HG03196 (cell line): ENCODE measurements at regions not wholly inside any gene's neighbourhood (a gene's known extent, or its start where the extent isn't known, plus 50 kb on each side); places are given as distances from the start of the nearest gene placed in this dataset.
A peak's percentile ranks its signal among the peaks of the same experiment; 100 is the strongest.
"Not testable (repeated sequence)": the region's sequence is repeated elsewhere in the genome, so short reads cannot be mapped to it uniquely, and the experiment has no call there.

ENCODE experiments used
- ATAC-seq: cut with Tn5 transposase; IDR thresholded peaks from one replicate; pipeline ENCODE4 v1.9.1; 2021; ENCODE audit not compliant: unreplicated experiment

DNA sequence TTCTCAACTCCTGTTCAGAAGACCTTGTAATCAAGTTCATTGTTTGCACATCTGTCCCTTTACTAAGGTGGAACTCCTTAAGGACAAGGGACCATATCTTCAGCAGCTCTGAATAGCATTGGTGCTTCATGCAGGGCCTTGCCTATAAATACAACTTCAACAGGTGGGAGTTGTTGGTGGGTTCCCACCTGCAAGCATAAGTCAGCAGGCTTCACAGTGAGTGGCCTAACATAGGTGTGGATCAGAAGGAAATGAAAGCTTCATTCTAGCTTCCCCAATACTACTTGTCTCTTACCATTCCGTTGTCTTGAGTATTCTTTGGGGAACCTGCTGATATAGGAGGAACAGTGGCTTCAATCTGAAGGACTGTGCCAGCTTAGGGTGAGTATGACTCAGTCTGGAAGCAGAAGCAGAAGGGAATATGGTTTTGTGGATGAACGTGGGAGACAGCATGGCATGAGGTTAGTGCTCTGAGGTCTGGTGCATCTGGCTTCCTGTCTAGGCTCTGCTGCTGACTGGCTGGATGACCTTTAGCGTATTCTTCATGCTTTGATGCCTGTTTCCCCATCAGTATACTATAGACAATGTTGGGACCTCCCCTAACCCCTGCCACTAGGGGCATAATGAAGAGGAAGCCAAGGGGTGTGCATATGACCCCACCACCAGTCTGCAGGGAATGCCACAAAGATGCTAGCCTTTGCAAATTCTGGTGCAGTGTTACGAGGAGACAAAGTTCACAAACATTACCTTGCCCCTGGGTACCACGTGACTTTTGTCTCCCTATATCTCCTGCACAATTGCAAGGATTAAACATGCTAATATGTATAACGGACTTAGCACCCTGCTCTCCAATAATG lies 192.3 kb downstream of the PALM2AKAP2 start:
- peak; percentile 54 for ATAC-seq

DNA sequence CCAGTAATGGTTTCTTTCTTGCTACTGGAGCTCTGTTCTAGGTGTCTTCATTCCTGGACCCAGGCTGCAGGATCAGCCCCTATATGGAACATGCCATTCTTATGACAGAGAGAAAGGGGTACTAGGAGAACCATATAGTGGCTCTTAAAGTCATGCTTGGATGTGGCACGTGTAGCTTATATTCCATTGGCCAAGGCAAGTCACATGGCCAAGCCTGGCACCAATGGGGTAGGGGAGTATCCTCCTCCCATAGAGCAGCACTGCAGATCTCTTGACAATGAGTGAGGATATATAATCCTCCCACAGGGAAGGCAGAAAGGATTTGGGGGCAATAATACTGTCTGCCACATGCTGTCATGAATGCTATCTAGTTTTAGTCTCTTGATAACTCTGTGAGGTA lies 193.3 kb downstream of the PALM2AKAP2 start:
- ATAC-seq, result no peak

DNA sequence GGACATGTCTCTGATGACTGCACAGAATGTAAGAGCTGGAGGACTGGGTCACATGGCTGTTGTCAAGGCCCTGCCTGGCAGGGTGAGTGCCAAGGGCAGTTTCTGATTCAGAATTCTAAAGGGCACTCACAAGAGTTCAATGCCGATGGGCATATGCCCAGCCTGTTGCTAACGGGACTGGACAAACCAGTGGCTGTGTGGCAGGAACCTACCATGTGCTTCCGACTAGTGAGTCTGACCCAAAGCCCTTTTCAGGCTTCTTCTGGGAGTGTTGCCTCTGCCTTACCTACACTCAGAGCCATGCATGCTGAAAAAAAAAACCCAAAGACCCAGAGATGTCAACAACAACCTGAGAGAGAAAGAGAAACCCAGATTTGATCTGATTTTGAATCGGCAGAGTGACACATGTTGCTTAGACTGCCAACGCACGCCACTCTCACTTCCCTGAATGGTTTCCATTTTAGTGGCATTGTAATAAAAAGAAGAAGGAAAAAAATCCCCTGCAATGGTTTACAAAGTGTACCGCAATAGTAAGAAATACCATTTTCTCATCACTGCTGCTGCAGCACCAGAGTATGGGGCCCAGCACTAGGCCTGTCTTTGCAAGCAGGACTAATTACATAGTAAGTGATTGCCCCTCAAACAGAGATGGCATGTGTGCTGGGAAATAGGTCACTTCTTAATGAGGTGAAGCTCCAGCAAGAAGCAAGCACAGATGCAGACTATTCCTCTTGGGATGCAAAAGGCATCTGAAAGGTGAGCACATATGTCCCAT lies 194.3 kb downstream of the PALM2AKAP2 start:
- ATAC-seq, result peak; percentile 70

DNA sequence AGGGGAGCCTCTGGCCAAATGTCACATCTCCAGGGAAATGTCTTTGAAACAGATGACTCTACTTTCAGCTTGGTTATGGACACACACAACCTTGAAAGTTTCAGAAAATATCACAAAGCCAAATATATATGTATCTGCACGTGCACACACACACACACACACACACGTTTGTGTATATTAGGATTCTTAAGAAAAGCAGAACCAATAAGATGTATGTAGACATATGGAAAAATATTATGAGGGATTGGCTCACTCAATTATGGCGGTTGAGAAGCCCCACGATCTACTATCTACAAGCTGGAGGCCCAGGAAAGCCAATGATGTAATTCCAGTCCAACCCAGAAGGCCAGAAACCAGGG lies 194.9 kb downstream of the PALM2AKAP2 start:
- no peak for ATAC-seq

DNA sequence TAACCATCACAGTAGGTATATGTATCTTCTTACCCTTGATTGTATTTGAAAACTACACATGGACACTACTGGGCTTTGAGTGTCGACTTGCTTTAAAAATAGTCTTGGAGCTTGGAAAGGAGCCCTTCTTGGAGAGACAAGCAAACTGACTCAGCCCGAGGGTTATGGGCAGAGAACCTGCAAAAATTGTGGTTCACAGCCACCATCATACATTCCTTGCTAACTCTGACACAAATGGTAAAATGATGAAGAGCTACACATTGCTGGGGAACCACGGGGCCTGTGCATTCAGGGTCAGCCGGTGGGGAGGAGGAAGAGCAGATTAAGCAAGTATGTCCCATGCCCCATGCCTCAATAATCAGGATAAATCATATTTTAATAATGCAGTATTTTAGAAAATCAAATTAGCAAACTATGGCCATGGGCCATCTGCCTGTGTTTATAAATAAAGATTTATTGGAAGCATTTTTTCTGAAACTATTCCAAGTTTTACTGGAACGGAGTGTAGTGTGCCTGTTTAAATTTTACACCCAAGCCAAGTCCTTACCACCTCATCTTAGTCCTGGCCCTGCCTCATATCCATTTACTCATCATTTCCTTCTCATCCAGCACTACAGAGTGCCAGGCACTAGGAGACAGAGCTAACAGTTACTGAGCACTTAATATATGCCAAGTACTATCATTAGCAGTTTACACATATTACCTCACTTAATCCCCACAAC lies 195.7 kb downstream of the PALM2AKAP2 start:
- no peak for ATAC-seq

DNA sequence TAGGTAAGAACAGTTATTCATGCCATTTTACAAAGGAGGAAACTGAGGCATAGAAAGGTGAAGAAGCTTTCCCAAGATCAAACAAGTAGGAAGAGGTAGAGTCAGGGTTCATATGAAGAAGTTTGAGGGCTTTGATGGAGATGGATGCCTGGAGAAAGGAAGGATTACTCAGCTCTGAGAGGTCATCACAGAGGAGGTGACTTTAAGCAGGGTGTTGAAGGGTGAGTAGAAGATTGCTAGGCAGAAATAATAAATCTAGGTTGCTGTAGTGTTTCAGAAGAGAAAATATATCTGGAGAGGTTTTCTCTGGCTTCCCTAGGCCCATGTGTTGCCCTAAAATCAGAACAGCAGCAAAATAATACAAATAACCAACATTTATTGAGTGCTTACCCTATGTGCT lies 196.3 kb downstream of the PALM2AKAP2 start:
- no peak for ATAC-seq

DNA sequence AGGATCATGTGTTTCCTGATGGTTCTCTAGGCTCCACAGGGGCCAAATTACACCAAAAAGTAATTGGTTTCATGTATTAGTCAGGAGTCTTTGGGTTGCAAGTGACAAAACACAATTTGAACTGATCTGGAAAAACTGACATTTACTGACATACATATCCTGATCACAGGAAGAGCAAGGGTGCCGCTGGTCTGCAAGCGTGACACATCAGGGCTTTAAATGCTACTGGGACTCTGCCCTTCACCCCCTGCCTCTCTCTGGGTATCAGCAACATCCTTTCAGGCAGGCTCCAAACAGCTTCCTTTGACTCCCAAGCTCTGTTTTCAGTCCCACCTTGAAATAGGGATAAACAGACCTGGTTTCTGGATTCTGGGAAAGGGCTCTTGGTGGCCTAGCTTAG lies 197.5 kb downstream of the PALM2AKAP2 start:
- no peak for ATAC-seq

DNA sequence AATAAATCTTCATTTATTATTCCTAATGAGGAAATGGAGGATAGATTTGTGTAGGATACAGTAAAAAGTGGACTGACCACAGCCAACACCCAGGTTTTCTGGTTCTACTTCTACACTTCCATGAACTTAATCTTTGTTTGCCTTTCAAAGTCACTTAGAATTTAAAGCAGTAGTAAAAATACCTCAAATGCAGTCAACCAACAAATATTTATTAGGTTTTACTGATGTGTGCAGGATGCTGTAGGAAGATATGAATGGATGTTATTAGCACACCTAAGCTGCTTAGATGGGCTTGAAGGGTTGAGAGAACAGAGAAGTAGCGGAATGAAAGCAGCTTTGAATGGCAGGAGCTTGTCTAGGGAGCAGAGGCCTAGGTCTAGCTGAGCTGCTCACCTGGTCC lies 201.1 kb downstream of the PALM2AKAP2 start:
- ATAC-seq, result no peak

DNA sequence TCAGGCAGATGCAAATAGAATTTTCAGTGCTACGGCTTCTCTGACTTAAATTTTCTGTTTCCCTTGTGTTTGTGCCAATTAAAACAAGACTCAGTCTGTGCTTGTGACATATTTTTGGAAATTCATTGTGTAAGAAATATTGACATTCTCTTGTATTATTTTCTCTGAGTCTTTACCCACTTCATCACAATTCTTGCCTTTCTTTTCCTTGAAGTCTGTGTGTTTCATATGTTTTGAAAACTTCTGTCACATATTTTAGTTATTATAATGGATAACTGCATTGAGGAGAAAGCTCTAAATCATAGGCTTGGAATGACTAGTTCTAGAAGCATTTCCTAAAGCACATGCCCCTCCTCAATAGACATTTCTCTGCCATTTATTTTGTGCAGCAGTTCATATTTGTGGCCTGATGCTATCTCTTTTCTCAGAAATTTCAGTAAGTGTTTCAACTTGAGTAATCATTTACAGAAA lies 206.6 kb downstream of the PALM2AKAP2 start:
- ATAC-seq, result no peak

DNA sequence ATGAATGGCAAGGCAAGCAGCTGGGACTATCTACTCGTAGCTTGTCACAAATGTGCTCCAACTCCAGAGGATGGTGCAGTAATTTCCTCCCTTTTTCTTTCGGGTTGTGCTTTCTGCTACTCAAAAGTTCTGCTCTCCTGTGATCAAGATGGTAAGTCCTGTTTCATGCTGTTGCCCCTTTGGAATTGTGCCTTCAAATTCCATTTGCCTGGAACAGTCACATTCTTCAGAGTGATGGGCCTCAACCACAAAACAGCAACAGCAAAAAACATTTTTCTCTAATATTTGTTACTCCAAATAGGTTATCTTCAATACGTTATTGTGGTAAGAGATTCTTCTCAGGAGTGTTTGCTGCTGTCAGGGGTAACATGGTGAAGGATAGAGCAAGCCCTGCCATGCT lies 209.3 kb downstream of the PALM2AKAP2 start:
- no peak for ATAC-seq

DNA sequence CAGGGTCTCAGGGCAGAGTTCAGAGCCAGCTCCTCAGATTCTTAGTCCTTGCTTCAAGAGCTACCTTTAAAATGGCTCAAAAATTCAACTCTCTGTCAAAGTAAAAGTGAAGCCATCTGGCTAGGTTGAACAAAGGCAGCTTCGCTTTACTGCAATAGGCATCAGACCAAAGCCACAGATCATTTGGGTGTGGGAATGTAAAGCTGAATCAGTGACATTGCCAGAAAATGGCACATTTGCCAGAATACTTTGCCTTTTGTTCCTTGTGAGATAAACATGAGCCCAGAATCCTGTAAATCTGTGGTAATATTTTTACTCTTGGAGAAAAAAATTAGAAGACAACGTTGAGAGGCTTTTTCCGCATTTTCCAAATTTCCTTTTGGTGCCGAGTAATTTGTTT lies 210.5 kb downstream of the PALM2AKAP2 start:
- no peak for ATAC-seq

DNA sequence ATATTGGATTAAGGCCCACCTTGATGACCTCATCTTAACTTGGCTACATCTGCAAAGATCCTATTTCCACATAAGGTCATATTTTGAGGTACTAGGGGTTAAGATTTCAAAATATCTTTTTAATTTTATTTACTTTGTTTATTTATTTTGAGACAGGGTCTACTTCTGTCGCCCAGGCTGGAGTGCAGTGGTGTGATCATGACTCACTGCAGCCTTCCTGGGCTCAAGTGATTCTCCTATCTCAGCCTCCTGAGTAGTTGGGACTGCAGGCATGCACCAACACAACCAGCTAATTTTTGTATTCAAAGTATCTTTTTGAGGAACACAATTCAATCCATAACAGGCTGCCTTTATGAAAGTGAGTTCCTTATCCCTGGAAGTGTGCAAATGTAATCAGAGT lies 212.3 kb downstream of the PALM2AKAP2 start:
- ATAC-seq, result no peak

DNA sequence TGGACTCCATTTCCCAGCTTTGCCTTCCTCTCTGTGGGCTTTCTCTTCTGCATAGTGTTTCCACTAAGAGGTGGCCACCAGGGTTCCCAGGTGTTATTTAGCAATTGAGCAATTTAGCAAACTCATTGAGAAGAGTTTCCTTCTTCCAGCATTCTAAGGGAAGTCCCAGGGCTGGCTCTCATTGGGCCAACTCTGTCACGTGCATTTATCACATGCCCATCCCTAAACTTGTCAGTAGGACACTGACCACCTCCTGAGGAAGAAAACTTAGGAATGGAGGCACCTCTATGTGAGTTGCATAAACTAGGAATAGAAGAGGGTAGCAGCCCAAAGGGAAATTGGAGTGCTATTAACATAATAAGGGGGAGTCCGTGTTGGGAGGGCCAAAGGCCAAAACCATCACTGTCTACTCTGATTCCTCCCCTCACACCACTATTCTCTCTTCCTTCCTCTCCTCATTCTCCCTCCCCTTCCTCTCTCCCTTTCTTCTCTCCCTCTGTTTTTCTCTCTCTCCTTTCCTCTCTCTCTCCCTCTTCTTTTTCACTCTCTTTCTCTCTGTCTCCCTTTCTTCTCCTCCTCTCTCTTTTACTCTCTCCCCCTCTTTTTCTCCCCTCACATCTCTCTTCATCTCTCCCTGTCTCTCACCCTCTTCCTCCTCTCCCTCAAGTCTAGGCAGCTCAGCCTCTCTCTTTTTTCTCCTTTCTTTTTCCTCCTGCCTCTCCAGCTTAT lies 213.4 kb downstream of the PALM2AKAP2 start:
- ATAC-seq, result no peak

DNA sequence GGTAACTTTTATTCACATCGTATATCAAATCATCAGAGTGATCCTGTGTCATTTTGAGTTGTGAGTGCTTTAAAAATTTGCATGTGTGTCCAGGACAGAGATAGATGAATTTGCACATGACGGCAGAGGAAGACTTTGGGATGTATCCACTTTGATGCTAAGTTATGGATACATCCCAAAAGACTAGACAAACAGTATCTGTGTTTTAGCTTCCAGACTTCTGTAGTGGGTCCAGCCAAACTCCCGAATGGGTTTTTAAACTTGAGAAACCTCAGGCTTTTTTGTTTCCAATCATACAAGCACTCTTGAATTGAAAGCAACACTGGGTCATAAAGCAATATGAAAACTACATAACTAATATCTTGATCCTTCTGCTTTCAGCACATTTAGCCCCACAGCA lies 213.8 kb downstream of the C9orf152 start:
- no peak for ATAC-seq

DNA sequence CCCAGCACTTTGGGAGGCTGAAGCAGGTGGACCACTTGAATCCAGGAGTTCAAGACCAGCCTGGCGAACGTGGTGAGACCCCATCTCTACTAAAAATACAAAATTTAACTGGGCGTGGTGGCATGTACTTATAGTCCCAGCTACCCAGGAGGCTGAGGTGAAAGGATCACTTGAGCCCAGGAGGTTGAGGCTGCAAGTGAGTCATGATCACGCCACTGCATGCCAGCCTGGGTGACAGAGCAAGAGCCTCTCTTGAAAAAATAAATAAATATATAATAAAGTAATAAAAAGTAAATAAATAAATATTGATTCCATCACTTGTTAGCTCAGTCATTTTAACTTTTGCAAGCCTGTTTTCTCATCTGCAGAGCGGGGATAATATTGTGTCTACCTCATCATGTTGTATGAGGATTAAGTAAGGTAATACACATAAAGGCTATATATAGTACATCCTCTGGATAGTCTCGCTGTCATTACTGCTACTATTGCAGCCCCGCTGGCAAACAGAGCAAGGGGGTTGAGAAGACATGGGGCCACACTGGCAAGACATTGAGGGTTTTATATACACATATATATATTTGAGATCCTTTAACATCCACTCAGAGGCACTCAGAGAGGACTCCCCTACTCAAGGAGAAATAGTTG lies 210.9 kb downstream of the C9orf152 start:
- ATAC-seq, result no peak

DNA sequence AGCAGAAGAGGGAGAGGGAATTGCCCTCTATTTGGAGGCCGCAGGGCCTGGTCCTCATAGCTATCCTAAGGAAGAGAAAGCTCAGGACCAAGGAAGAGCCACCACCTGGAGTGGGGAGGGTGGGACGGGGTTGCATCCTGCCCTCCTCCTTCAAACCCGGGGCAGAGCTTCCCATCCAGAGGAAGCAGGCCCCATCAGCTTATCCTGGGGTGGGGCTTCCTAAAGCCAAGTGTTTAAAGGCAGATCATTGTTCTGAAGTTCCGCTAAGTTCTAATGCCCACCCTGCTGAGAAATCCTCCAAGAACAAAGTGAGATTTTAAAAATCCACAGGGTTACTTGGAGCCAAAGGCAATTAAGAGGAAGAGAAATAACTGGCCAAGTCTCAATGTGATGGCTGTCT lies 210.3 kb downstream of the C9orf152 start:
- no peak for ATAC-seq

DNA sequence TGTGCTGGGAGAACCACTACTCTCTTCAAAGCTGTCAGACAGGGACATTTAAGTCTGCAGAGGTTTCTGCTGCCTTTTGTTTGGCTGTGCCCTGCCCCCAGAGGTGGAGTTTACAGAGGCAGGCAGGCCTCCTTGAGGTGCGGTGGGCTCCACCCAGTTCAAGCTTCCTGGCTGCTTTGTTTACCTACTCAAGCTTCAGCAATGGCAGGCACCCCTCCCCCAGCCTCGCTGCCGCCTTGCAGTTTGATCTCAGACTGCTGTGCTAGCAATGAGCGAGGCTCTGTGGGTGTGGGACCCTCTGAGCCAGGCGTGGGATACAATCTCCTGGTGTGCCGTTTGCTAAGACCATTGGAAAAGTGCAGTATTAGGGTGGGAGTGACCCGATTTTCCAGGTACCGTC lies 202.4 kb downstream of the C9orf152 start:
- ATAC-seq, result not testable (repeated sequence)

DNA sequence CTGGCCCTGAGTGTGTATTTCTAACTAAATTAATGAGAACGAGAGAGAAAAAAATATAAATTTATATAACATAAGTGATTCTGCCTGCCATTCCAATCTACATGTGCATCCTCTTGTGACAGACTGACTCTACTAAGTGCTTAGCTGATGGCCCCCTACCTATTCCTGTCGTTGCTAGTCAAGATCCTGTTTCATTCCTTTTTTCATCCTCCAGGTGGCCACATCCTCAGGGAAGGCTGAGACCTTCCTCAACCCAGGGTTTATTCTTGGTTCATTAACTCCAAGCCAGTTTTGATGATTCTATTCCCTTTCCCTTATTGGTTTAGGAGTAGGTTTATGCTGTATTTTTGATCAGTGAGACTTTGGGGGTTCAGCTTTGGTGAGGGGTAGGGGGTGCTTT lies 201.3 kb downstream of the C9orf152 start:
- ATAC-seq, result no peak

DNA sequence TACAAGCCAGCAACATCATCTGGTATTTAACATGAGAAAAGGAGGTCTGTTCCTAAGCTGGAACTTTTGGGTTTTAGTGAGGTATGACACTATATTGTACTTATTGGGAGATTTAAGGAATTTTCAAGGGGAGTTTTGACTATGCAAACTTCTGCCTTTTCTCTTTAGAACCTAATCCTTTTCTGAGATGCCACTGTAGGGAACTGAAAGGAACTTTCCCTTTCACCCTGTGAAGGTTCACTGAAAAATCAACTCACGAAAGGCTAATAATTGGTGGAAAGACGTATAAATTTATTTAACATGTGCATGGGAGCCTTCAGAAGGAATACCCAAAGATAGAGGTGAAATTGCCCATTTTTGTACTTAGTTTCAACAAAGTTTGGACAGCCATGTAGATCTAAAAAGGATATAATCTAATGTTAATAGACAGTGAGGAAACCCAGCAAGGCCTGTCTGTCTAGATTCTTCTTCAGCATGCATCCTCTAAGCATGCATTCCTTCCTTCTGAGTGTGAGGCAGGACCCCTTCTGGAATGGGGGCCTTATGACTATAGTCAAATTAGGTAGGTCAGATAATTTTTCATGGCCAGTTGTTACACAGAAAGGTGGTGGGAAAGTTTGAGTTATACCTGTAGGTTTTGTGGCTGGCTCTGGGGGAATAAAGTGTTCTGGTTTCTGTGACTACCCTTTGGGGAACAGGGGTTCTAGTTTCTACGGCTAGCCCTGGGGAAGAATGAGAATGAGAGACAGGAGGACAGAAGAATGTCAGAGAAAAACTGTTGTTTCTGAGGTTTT lies 200.3 kb downstream of the C9orf152 start:
- ATAC-seq, result peak; percentile 84

DNA sequence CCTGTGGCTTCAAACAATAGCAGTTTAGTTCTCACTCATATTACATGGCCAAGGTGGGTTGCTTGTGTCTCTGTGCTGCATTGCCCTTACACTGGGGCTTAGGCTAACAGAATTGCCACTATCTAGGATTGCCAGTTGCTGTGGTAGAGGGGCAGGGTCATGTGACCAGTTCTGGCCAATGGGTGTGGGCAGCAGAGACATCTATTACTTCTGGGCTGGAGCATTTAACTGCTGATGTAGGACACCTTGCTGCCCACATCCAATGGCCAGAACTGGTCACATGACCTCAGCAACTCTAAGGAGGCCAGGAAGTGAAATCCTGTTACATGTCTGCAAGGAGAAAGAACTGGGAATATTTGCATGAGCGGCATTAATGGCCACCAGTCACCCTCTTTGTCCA lies 199.3 kb downstream of the C9orf152 start:
- no peak for ATAC-seq
